ENCODE measurements at regions not wholly inside any gene's neighbourhood (a gene's known extent, or its start where the extent isn't known, plus 50 kb on each side); places are given as distances from the start of the nearest gene placed in this dataset.

DNA sequence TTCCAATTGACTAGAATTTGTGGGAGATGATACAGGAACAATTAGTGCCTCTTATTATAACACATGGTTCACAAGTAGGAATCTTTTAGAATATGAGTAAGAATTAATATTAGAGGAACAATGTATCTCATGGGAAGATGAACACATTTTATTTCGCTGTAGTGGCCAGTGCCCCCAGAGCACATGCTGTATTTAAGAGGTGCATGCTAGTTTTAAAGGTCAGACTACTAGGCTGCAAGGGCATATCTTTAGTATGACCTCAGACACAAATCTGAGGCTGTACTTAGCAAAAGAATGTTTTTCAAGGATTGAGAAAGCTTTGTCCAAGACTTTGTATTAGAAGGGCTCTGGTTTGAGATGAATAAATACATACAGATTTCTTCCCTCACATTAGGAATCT is 586.9 kb downstream of the CCER1 start:
- DNase-seq (ENCODE audit: low read depth): peak; percentile 9
- no peak for TF ChIP-seq CTCF (conservative IDR thresholded peaks at IDR 0.05; ENCODE audit: low read depth, low read length)
- no peak overlapping the region for H3K4me3 ChIP-seq (ENCODE audit: low read depth, low read length)

DNA sequence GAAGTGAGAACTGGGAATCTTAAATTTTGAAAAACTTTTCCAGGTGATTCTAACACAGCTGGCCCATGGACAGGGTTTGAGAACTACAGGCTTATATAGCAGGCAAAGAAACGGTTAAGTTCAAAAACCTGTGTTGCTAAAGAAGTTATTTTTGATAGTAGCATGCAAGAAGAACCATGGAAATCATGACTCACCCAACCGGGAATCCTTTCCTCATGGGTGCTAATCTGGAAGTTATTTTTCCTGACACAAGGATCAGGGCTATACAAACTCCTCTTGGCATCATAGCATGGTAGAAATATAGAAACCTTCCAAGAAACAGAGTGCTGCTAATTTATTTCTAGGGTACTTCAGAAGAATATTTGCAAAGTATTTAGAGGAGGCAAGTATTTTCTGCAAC is 588.7 kb downstream of the CCER1 start:
- no peak overlapping the region for H3K4me3 ChIP-seq (ENCODE audit: low read depth, low read length)
- TF ChIP-seq CTCF (conservative IDR thresholded peaks at IDR 0.05; ENCODE audit: low read depth, low read length): no peak
- peak; percentile 7 for DNase-seq (ENCODE audit: low read depth)

GRCh38 chr12:90360300-90360699 is 594.7 kb downstream of the CCER1 start:
- H3K4me3 ChIP-seq (ENCODE audit: low read depth, low read length): no peak overlapping the region
- no peak for TF ChIP-seq CTCF (conservative IDR thresholded peaks at IDR 0.05; ENCODE audit: low read depth, low read length)
- no peak for DNase-seq (ENCODE audit: low read depth)

DNA sequence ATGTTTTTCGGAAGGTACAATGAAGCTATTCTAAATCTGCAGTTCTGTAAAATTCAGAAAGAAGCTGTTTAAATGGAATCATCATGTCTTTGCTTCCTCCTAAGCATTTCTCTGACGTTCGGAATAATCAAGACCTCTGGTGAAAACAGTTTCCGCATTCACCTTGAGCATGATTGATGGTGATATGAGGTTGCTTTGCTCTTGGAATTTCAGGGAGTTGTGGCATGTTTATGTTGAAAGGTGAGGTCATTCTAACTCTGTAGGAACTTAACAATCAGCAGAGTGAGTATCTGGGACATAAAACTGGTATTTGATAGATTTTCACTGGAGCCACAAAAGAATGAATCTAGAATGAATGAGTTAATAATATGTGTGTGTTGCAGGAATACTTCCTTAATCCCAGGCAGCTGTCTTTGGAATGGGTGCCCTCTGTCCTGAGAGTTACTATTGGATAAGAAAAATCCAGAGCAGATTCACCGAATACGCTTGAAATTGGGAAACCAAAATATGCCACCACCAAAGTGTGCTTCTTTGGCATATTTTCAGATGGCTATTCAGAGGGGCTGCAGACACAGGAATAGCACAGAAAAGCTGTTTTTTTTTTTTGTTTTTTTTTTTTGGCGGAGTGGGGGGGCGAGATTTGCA is 599.1 kb downstream of the CCER1 start:
- DNase-seq (ENCODE audit: low read depth): no peak
- TF ChIP-seq CTCF (conservative IDR thresholded peaks at IDR 0.05; ENCODE audit: low read depth, low read length): no peak
- no peak overlapping the region for H3K4me3 ChIP-seq (ENCODE audit: low read depth, low read length)

DNA sequence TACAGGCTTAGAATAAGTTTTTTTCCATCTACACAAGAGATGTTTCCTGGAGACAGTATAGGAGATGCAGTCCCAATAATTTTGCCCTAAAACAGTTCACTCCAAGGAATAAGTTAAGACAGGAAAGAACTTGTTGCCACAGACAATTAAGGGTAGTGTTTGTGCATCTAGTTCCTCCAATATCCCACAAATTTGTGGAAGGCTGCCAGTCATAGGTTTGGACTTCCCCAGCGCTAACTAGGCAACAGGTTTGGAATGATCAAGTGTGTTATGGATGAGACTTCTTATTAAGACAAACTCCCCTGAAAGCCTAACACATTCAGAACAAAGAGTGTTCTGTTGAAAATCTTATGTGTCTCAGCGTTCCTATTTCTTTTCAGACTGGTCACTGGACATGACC is 611.0 kb downstream of the CCER1 start:
- no peak for DNase-seq (ENCODE audit: low read depth)
- no peak overlapping the region for H3K4me3 ChIP-seq (ENCODE audit: low read depth, low read length)
- TF ChIP-seq CTCF (conservative IDR thresholded peaks at IDR 0.05; ENCODE audit: low read depth, low read length): no peak

DNA sequence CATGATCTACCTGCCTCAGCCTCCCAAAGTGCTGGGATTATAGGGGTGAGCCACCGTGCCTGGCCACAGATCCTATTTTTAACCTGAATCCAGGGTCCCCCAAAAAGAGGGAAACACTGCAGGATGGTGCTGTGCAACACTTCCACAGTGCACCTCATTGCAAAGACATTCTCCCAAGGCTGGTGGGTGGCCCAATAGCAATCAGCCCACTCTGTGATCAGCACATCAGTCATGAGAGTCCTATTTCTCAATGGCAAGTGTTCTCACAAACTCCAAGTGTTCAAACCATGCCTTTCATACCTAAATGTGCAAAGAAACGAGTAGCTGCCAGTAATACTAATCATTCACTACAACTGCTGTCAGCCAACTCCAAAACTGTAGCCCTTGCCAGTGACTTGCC is 612.9 kb downstream of the CCER1 start:
- TF ChIP-seq CTCF (conservative IDR thresholded peaks at IDR 0.05; ENCODE audit: low read depth, low read length): no peak
- H3K4me3 ChIP-seq (ENCODE audit: low read depth, low read length): no peak overlapping the region
- no peak for DNase-seq (ENCODE audit: low read depth)

DNA sequence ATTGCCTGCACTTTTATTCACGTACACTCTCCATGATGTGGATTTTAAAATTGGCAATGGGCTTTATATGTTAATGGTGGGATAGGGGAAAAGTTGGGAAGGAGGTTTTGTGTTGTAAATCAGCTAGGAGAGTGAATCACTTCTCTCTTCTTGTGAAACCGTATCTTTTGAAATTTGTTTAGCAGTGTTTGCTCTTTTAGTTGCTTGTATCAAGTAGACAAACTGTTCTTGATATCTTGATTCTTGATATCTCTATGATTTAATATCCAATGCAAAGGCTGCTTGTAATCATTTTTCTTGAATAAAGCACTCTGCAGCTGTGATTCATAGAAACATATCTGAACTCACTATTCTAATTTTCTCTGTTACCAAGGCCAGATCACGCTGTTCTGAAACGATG is 615.1 kb downstream of the CCER1 start:
- no peak overlapping the region for H3K4me3 ChIP-seq (ENCODE audit: low read depth, low read length)
- no peak for DNase-seq (ENCODE audit: low read depth)
- no peak for TF ChIP-seq CTCF (conservative IDR thresholded peaks at IDR 0.05; ENCODE audit: low read depth, low read length)

All from epithelial cell of proximal tubule (primary cell).